Muscle of leg (tissue), 3 donors: ENCODE measurements at regions not wholly inside any gene's neighbourhood (a gene's known extent, or its start where the extent isn't known, plus 50 kb on each side); places are given as distances from the start of the nearest gene placed in this dataset.

Source experiments
- DNase-seq: peaks from one replicate; pipeline ENCODE4 v3.0.0; 2013
- H3K27ac ChIP-seq: one replicate; pipeline ENCODE4 v1.5.1; 2013; ENCODE audit warnings: mild to moderate bottlenecking, low read length, control low read depth
- H3K27me3 ChIP-seq: one replicate; pipeline ENCODE4 v1.6.1; 2013; ENCODE audit warnings: low read length; ENCODE audit not compliant: control insufficient read depth, insufficient read depth
- H3K36me3 ChIP-seq: one replicate; pipeline ENCODE4 v1.6.1; 2013; ENCODE audit warnings: low read length; ENCODE audit not compliant: control insufficient read depth, insufficient read depth
- H3K4me1 ChIP-seq: one replicate; pipeline ENCODE4 v1.6.1; 2013; ENCODE audit warnings: low read length; ENCODE audit not compliant: control insufficient read depth, insufficient read depth
- H3K4me3 ChIP-seq: one replicate; pipeline ENCODE4 v1.5.1; 2013; ENCODE audit warnings: low read length, control low read depth
- H3K9me3 ChIP-seq: replicated peaks from 2 replicates; pipeline ENCODE4 v1.6.1; 2013; ENCODE audit warnings: low read depth, low read length; ENCODE audit not compliant: control insufficient read depth
- WGBS: methylation state at CpG from one replicate; pipeline ENCODE4 v1.1.5; 2013; ENCODE audit warnings: missing lambda C conversion rate; ENCODE audit not compliant: insufficient coverage; 5-methylcytosine and 5-hydroxymethylcytosine counted together

GRCh38 chr20:61135266-61135665 is 116.8 kb upstream of the CDH4 start:
- Histone ChIP-seq H3K4me1 (peaks cover 26% of the 10 kb centered on the region), H3K27ac (peak overlapping the region; percentile 78), H3K27me3 (peaks cover 3% of the 10 kb centered on the region), H3K4me3 (no peak overlapping the region), H3K36me3 (no peaks in the 10 kb centered on the region), H3K9me3 (no peaks in the 10 kb centered on the region)
- 80% methylated on average over 1 of the region's 11 CpGs for WGBS
- DNase-seq, result no peak

- H3K9me3 ChIP-seq, result no peaks in the 10 kb centered on the region
- WGBS, result 10% methylated on average over 11 of the region's 15 CpGs
- H3K4me1 ChIP-seq, result peaks cover 26% of the 10 kb centered on the region
- no peak overlapping the region for H3K4me3 ChIP-seq
- peak overlapping the region; percentile 21 for H3K27ac ChIP-seq
- DNase-seq, result no peak
- H3K27me3 ChIP-seq, result peaks cover 3% of the 10 kb centered on the region
- H3K36me3 ChIP-seq, result no peaks in the 10 kb centered on the region
Measured at GRCh38 chr20:61135968-61136367, 116.1 kb upstream of the CDH4 start.

GRCh38 chr20:61138566-61138965 is 113.5 kb upstream of the CDH4 start:
- DNase-seq, result no peak
- H3K4me3 ChIP-seq, result no peak overlapping the region
- no peaks in the 10 kb centered on the region for H3K9me3 ChIP-seq
- H3K4me1 ChIP-seq, result peaks cover 26% of the 10 kb centered on the region
- peaks cover 3% of the 10 kb centered on the region for H3K27me3 ChIP-seq
- 73% methylated on average over 4 of the region's 5 CpGs for WGBS
- H3K36me3 ChIP-seq, result no peaks in the 10 kb centered on the region
- no peak overlapping the region for H3K27ac ChIP-seq

GRCh38 chr20:61139031-61139430 is 113.0 kb upstream of the CDH4 start:
- WGBS, result 40% methylated on average over 2 of the region's 4 CpGs
- H3K4me1 ChIP-seq, result peaks cover 24% of the 10 kb centered on the region

GRCh38 chr20:61140576-61140975 is 111.5 kb upstream of the CDH4 start:
- DNase-seq, result no peak
- H3K9me3 ChIP-seq, result no peaks in the 10 kb centered on the region
- H3K4me3 ChIP-seq, result no peak overlapping the region
- WGBS, result 98% methylated on average over 4 of the region's 4 CpGs
- peaks cover 3% of the 10 kb centered on the region for H3K27me3 ChIP-seq
- H3K36me3 ChIP-seq, result no peaks in the 10 kb centered on the region
- no peak overlapping the region for H3K27ac ChIP-seq
- H3K4me1 ChIP-seq, result peaks cover 12% of the 10 kb centered on the region

More at GRCh38 chr20:61139031-61139430, 113.0 kb upstream of the CDH4 start:
- DNase-seq, result no peak
- Histone ChIP-seq H3K4me3 (no peak overlapping the region), H3K27ac (no peak overlapping the region), H3K36me3 (no peaks in the 10 kb centered on the region), H3K27me3 (peaks cover 3% of the 10 kb centered on the region), H3K9me3 (no peaks in the 10 kb centered on the region)

- peak; percentile 65 for DNase-seq
- H3K9me3 ChIP-seq, result no peaks in the 10 kb centered on the region
- no peaks in the 10 kb centered on the region for H3K27me3 ChIP-seq
- H3K36me3 ChIP-seq, result no peaks in the 10 kb centered on the region
- 42% methylated on average over 3 of the region's 4 CpGs for WGBS
- H3K27ac ChIP-seq, result no peak overlapping the region
- H3K4me1 ChIP-seq, result peaks cover 4% of the 10 kb centered on the region
- H3K4me3 ChIP-seq, result no peak overlapping the region
Measured at GRCh38 chr20:61146023-61146422, 106.0 kb upstream of the CDH4 start.

- H3K36me3 ChIP-seq, result no peaks in the 10 kb centered on the region
- no peaks in the 10 kb centered on the region for H3K9me3 ChIP-seq
- H3K27me3 ChIP-seq, result no peaks in the 10 kb centered on the region
- peaks cover 4% of the 10 kb centered on the region for H3K4me1 ChIP-seq
- no peak for DNase-seq
- no peak overlapping the region for H3K4me3 ChIP-seq
- no peak overlapping the region for H3K27ac ChIP-seq
- WGBS, result 60% methylated on average over 1 of the region's 5 CpGs
Measured at GRCh38 chr20:61149636-61150035, 102.4 kb upstream of the CDH4 start.

- no peak for DNase-seq
- H3K4me3 ChIP-seq, result no peak overlapping the region
- WGBS, result 89% methylated on average over 7 of the region's 8 CpGs
Measured at GRCh38 chr20:61157301-61157700, 94.8 kb upstream of the CDH4 start.

GRCh38 chr20:61159957-61160686 is 91.9 kb upstream of the CDH4 start:
- 66% methylated on average over 7 of the region's 17 CpGs for WGBS
- no peak overlapping the region for H3K27ac ChIP-seq
- no peaks in the 10 kb centered on the region for H3K27me3 ChIP-seq
- no peaks in the 10 kb centered on the region for H3K36me3 ChIP-seq
- no peaks in the 10 kb centered on the region for H3K4me1 ChIP-seq
- no peaks in the 10 kb centered on the region for H3K9me3 ChIP-seq
- DNase-seq, result peak; percentile 46
- no peak overlapping the region for H3K4me3 ChIP-seq

More at GRCh38 chr20:61157301-61157700, 94.8 kb upstream of the CDH4 start:
- H3K27me3 ChIP-seq, result no peaks in the 10 kb centered on the region
- no peak overlapping the region for H3K27ac ChIP-seq
- no peaks in the 10 kb centered on the region for H3K36me3 ChIP-seq
- no peaks in the 10 kb centered on the region for H3K4me1 ChIP-seq
- H3K9me3 ChIP-seq, result no peaks in the 10 kb centered on the region

- DNase-seq, result peak; percentile 35
- no CpG with 5 or more reads among the region's 8 CpGs for WGBS
Measured at GRCh38 chr20:61161726-61162390, 90.2 kb upstream of the CDH4 start.

More at GRCh38 chr20:61161726-61162390, 90.2 kb upstream of the CDH4 start:
- Histone ChIP-seq H3K9me3 (no peaks in the 10 kb centered on the region), H3K36me3 (no peaks in the 10 kb centered on the region), H3K27ac (no peak overlapping the region), H3K4me1 (no peaks in the 10 kb centered on the region), H3K27me3 (no peaks in the 10 kb centered on the region), H3K4me3 (no peak overlapping the region)
